ENCODE measurements at regions not wholly inside any gene's neighbourhood (a gene's known extent, or its start where the extent isn't known, plus 50 kb on each side); places are given as distances from the start of the nearest gene placed in this dataset.

DNA sequence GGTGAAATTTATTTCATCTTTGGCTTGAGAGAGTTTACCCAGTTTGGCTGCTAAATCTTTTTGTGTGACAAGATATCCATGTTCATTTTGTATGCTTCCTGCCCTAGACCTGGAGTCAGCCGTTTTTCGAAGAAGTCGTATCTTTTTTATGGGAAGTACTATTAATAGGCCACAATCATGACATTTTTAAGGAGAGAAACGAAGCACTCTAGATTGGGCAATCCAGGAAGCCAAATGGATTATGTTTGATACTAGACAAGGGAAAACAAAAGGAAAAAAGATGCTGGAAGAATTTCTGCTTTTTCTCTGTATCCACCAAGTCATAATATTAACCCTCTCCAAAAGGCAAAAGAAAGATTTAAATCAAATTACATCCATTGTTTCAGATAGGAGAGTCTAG lies 214.6 kb downstream of the HDGFL1 start:
- TF ChIP-seq CTCF (conservative IDR thresholded peaks at IDR 0.05; ENCODE audit: low read depth, low read length) (no peak), POLR2A (IDR thresholded peaks at IDR 0.05; ENCODE audit: low read depth, low read length) (no peak), SMC3 (IDR thresholded peaks at IDR 0.05; ENCODE audit: low read depth, low read length) (no peak), RCOR1 (IDR thresholded peaks at IDR 0.05; ENCODE audit: insufficient replicate concordance, low read length) (no peak), MAZ (IDR thresholded peaks at IDR 0.05; ENCODE audit: borderline replicate concordance, low read depth, low read length) (no peak), BHLHE40 (IDR thresholded peaks at IDR 0.05; ENCODE audit: low read depth, low read length) (no peak)
- TF ChIP-seq, protein P1, sequence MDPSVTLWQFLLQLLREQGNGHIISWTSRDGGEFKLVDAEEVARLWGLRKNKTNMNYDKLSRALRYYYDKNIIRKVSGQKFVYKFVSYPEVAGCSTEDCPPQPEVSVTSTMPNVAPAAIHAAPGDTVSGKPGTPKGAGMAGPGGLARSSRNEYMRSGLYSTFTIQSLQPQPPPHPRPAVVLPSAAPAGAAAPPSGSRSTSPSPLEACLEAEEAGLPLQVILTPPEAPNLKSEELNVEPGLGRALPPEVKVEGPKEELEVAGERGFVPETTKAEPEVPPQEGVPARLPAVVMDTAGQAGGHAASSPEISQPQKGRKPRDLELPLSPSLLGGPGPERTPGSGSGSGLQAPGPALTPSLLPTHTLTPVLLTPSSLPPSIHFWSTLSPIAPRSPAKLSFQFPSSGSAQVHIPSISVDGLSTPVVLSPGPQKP (IDR thresholded peaks at IDR 0.05; ENCODE audit: borderline replicate concordance, low read depth, low read length), result no peak
